Upper lobe of left lung (tissue), 4 donors: ENCODE measurements at regions not wholly inside any gene's neighbourhood (a gene's known extent, or its start where the extent isn't known, plus 50 kb on each side); places are given as distances from the start of the nearest gene placed in this dataset.
"Not testable (repeated sequence)": the region's sequence is repeated elsewhere in the genome, so short reads cannot be mapped to it uniquely, and the experiment has no call there.

Experiments used
- CTCF ChIP-seq, 6 experiments: fragments of 450-650 bp in 4 of 6; fragments of 200-600 bp in 2 of 6; sonication (generic) in 2 of 6; IDR thresholded peaks; one replicate each; pipeline ENCODE4 v1.5.1; 2016 to 2019; ENCODE audit warnings: antibody characterized with exemption in 6 of 6
- EP300 ChIP-seq, 4 donors: sonication (generic); formaldehyde crosslinking; IDR thresholded peaks; one replicate each; pipeline ENCODE4 v1.5.1; 2017; ENCODE audit warnings: antibody characterized with exemption in 4 of 4, control low read depth in 2 of 4
- POLR2A ChIP-seq, 4 donors: fragments of 450-650 bp; IDR thresholded peaks; one replicate each; pipeline ENCODE4 v1.5.1; 2016 to 2017; ENCODE audit warnings: antibody characterized with exemption in 4 of 4, mild to moderate bottlenecking in 2 of 4
- POLR2AphosphoS5 ChIP-seq, 2 donors: sonication (generic); formaldehyde crosslinking; IDR thresholded peaks; one replicate each; pipeline ENCODE4 v1.5.1; 2017; ENCODE audit warnings: antibody characterized with exemption in 2 of 2

GRCh38 chr2:7441841-7442240, 524.6 kb downstream of the RNF144A start:
- TF ChIP-seq POLR2A, CTCF, POLR2AphosphoS5, EP300 (IDR thresholded peaks at IDR 0.05): not testable (repeated sequence)
